HepG2 (cell line): ENCODE measurements at regions not wholly inside any gene's neighbourhood (a gene's known extent, or its start where the extent isn't known, plus 50 kb on each side); places are given as distances from the start of the nearest gene placed in this dataset.
"Not testable (repeated sequence)": the region's sequence is repeated elsewhere in the genome, so short reads cannot be mapped to it uniquely, and the experiment has no call there.

Experiments
- CBFB ChIP-seq: sonication (generic); formaldehyde crosslinking; IDR thresholded peaks from 2 replicates; pipeline ENCODE4 v1.4.0; 2020; ENCODE audit warnings: missing genetic modification reagents
- TF ChIP-seq, protein P1 (sequence below): sonication (generic); formaldehyde crosslinking; IDR thresholded peaks from 2 replicates; pipeline ENCODE4 v1.5.0; 2020; ENCODE audit warnings: mild to moderate bottlenecking, missing genetic modification reagents, moderate library complexity

DNA sequence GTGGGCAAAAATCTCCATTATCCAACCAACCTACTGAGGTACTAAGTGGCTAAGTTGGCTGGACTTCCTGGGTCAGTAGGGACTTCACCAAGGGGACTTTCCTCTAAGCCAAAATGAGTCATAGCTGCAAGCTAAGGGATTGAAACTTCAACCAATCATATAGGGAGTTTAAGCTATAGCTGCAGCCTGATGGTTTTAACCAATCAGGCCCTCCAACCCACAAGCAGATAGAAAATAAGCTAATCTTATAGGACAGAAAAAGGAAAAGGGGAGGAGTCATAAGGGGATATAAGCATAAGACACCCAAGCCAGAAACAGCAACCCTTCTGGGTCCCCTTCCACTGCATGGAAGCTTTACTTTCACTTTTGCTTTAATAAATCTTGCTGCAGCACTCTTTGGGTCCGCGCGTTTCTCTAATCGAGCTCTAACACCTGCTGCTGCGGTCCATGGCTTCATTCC is 444.9 kb upstream of the NECTIN3 start:
- TF ChIP-seq, protein P1, sequence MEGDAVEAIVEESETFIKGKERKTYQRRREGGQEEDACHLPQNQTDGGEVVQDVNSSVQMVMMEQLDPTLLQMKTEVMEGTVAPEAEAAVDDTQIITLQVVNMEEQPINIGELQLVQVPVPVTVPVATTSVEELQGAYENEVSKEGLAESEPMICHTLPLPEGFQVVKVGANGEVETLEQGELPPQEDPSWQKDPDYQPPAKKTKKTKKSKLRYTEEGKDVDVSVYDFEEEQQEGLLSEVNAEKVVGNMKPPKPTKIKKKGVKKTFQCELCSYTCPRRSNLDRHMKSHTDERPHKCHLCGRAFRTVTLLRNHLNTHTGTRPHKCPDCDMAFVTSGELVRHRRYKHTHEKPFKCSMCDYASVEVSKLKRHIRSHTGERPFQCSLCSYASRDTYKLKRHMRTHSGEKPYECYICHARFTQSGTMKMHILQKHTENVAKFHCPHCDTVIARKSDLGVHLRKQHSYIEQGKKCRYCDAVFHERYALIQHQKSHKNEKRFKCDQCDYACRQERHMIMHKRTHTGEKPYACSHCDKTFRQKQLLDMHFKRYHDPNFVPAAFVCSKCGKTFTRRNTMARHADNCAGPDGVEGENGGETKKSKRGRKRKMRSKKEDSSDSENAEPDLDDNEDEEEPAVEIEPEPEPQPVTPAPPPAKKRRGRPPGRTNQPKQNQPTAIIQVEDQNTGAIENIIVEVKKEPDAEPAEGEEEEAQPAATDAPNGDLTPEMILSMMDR (CRISPR knock-in tag), result not testable (repeated sequence)
- not testable (repeated sequence) for TF ChIP-seq CBFB
